GM12865 (cell line): ENCODE measurements at regions not wholly inside any gene's neighbourhood (a gene's known extent, or its start where the extent isn't known, plus 50 kb on each side); places are given as distances from the start of the nearest gene placed in this dataset.

Experiments
- DNase-seq: peaks from one replicate; pipeline ENCODE4 v3.0.0; 2010; ENCODE audit warnings: low read depth
- H3K4me3 ChIP-seq: 2 replicates; pipeline ENCODE4 v1.5.1; 2011; ENCODE audit warnings: mild to moderate bottlenecking, low read depth, low read length, control low read depth
- TF ChIP-seq, protein P1 (sequence below): IDR thresholded peaks from 2 replicates; pipeline ENCODE4 v1.5.1; 2011; ENCODE audit warnings: low read length, control low read depth, low read depth, inconsistent platforms; ENCODE audit not compliant: insufficient read depth; ENCODE audit errors: missing control alignments

DNA sequence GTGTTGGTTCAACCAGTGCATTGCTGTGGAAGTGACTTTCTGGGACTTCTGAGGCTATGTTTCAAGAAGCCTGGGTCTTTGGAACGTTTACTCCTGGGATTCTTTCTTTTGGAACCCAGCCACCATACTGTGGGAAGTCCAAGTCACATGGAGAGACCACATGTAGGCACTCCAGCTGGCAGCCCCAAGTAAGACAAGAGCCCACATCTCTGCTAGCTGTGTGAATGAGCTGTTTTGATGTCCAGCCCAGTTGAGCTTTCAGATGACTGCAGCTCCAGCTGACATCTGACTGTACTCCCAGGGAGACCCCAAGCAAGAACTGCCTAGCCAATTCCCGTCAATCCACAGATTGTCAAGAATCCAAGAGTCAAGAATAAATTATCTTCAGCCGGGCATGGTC is 60.1 kb upstream of the SPATA31D4 start:
- TF ChIP-seq, protein P1, sequence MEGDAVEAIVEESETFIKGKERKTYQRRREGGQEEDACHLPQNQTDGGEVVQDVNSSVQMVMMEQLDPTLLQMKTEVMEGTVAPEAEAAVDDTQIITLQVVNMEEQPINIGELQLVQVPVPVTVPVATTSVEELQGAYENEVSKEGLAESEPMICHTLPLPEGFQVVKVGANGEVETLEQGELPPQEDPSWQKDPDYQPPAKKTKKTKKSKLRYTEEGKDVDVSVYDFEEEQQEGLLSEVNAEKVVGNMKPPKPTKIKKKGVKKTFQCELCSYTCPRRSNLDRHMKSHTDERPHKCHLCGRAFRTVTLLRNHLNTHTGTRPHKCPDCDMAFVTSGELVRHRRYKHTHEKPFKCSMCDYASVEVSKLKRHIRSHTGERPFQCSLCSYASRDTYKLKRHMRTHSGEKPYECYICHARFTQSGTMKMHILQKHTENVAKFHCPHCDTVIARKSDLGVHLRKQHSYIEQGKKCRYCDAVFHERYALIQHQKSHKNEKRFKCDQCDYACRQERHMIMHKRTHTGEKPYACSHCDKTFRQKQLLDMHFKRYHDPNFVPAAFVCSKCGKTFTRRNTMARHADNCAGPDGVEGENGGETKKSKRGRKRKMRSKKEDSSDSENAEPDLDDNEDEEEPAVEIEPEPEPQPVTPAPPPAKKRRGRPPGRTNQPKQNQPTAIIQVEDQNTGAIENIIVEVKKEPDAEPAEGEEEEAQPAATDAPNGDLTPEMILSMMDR = no peak
- H3K4me3 ChIP-seq = no peak overlapping the region
- DNase-seq = no peak

DNA sequence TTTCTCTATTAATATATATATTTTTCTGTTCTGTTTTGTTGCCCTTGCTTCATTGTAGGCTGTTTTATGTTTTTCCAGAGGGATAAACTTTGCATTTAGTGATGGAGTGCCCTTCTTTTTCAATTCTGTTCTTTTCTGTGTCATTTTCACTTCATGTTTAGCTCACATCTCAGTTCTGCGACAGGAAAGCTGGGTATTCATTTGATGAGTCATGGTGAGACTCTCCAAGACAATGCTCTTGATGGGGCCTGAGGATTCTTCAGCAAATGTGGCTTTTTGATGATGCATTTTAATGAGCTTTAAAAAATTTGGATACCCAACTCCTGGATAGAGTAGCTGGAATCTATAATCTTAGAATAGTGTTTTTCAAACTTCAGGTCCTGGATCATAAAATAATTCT is 56.5 kb upstream of the SPATA31D4 start:
- TF ChIP-seq, protein P1 = no peak
- no peak overlapping the region for H3K4me3 ChIP-seq
- no peak for DNase-seq

DNA sequence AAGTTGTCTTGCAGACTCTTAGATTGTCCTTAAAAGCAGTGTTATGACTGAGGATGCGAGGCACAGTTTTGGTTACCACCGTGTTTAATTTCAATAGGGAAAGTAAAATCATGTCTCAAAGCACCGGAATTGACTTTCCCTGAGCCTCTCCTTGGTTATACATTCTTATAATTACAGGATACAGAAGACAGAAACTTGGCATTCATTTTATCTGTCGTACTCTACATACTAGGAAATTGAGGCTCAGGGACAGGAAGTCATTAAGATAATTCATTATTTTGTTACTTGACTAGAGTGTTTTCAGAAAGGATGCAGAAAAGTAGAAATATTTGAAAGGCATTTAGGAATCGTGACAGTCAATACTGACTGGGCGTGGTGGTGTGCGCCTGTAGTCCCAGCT is 54.0 kb upstream of the SPATA31D4 start:
- DNase-seq = no peak
- H3K4me3 ChIP-seq = no peak overlapping the region
- TF ChIP-seq, protein P1 = no peak

DNA sequence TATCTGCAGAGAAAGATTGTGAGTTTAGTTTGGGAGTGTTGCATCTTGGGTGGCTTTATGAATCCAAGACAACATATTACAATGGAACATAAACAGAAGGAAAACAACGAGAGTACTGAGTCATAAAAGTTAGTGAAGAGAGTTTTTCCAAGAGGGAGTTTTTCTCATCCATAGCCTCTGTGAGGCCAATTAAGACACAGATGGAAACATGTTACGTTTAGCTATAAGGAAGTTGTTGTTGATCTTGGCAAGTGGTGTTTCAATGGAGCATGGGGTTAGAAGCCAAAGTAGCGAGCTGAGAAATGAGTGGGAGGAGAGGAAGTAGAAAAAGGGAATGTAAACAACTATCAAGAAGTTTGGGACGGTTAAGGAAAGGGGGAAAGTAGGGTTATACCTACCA is 53.3 kb upstream of the SPATA31D4 start:
- no peak for DNase-seq
- TF ChIP-seq, protein P1 = no peak
- H3K4me3 ChIP-seq = no peak overlapping the region

DNA sequence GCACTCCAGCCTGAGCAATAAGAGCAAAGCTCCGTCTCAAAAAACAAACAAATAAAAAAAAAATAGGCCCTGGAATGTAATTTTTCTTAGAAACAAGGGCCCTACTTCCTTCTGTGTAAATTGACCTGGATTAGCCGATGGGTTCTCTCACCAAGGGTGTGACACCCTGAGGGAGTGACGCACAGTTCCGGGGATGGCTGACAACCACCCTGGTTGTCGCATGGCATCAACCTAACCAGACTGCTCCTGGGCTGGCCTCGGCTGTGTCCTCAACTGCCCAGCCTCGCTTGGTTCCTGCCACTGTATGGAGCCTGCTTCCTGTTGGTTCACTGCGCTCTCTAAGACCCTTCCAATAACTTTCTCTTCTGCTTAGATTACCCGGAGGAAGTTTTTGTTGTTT is 51.2 kb upstream of the SPATA31D4 start:
- TF ChIP-seq, protein P1 = no peak
- H3K4me3 ChIP-seq = no peak overlapping the region
- no peak for DNase-seq
